ENCODE measurements at regions not wholly inside any gene's neighbourhood (a gene's known extent, or its start where the extent isn't known, plus 50 kb on each side); places are given as distances from the start of the nearest gene placed in this dataset.

DNA sequence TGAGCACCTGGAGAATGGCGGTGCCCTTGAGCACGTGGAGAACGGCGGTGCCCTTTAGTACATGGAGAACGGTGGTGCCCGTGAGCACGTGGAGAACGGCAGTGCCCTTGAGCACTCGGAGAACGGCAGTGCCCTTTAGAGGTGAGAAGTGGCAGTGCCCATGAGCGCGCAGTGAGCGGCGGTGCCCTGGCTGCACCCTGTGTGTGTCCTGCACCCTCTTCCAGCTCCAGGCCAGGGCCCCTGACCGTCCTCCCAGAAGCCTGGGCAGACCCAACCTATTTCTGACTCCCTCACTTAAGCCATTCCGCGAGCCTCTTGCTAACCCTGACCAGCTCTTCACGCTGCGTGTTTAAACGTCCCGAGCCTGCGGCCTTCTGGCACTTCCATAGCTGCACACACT lies 151.3 kb downstream of the DLL1 start:
- TF ChIP-seq CTCF (IDR thresholded peaks at IDR 0.05) (no peak), POLR2A (IDR thresholded peaks at IDR 0.05) (no peak)

All from body of pancreas (tissue), 4 donors.